GM21825 (cell line): ENCODE measurements at regions not wholly inside any gene's neighbourhood (a gene's known extent, or its start where the extent isn't known, plus 50 kb on each side); places are given as distances from the start of the nearest gene placed in this dataset.
"Not testable (repeated sequence)": the region's sequence is repeated elsewhere in the genome, so short reads cannot be mapped to it uniquely, and the experiment has no call there.

Experiments
- ATAC-seq: cut with Tn5 transposase; IDR thresholded peaks from one replicate; pipeline ENCODE4 v1.9.1; 2021; ENCODE audit warnings: mild to moderate bottlenecking, moderate library complexity; ENCODE audit not compliant: unreplicated experiment

GRCh38 chr5:133859073-133859472, 109.4 kb downstream of the C5orf15 start:
- ATAC-seq = no peak

DNA sequence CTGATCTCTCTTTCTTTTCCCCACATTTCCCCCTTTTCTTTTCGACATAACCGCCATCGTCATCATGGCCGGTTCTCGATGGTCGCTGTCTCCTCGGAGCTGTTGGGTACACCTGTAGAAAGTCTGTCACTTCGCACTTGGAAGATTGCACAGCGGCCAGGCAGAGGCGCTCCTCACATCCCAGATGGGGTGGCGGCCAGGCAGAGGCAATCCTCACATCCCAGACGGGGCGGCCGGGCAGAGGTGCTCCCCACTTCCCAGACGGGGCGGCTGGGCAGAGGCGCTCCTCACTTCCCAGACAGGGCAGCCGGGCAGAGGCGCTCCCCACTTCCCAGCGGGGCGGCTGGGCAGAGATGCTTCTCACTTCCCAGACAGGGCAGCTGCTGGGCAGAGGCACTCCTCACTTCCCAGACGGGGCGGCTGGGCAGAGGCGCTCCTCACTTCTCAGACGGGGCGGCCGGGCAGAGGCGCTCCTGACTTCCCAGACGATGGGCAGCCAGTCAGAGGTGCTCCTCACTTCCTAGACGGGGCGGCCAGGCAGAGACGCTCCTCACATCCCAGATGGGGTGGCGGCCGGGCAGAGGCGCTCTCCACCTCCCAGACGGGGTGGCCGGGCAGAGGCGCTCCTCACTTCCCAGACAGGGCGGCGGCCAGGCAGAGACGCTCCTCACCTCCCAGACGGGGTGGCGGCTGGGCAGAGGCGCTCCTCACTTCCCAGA, 110.7 kb downstream of the C5orf15 start:
- ATAC-seq = not testable (repeated sequence)

DNA sequence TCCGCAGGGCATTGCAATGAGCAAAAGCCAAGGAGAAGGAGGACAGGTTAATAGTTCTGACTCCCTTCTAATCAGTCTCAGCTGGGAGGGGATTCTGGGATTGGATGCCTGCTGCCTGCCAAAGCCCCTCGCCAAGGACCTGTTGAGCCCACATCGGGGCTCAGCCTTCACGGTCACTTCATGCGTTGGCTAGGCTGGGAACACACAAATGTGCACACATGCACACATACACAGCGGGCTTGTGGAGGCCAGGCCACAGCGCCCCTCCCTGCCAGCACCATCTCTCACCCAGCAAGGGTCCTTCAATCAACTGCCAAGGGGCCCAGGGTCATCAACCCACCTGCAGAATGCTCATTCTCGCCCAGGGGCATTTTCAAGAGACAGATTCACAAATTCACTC, 113.9 kb downstream of the C5orf15 start:
- ATAC-seq = no peak

DNA sequence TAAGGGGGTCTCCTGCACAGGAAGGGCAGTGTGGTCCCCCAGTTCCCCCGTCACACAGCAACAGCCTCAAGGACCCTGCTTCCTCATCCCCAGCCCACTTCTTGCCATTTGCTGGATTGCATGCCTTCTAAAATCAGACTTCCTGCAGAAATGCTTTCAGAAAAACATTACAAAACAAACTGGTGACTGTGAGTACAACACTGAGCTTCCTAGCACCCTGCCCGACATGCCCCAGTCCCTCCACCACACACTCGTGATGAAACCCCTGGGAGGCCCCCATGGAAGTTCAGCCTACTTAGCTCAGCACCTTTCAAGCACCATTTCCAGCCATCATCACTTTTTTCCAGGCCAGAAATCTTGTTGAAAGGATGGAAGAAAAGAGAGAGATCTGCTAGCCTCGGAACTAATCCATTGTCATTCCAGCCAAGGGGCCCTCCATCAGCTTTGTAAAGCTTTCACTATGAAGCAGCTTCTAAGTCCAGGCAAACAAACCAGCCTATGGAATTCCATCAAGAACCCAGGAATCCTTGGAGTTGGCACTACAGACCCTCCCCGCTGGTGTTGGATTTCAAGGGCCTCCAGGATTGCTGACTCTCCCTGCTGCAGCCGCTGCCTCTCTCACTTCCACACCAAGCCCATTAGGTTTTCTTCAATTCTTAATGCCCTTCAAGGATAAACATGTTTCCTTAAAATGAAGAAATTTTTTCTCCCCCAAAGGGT, 114.6 kb downstream of the C5orf15 start:
- no peak for ATAC-seq

DNA sequence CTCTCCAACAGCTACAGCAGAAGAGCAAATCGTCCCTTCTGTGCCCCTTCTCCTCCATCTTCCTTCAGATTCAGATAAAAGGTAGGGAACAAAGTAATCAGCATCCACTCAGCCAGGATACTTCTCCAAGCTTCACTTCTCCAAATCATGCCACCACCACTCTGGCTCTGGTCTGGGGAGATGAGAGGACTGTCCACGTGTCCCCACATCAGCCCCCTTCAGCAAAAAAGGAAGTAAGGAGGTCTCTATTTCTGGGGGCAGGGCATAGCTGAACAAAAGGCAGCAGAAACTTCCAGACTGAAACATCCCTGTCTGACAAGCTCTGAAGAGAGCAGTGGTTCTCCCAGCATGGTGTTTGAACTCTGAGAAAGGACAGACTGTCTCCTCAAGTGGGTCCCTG, 116.9 kb downstream of the C5orf15 start:
- no peak for ATAC-seq

- no peak for ATAC-seq
These were observed 117.6 kb downstream of the C5orf15 start for GRCh38 chr5:133850811-133851210.

GRCh38 chr5:133849116-133849515, 119.3 kb downstream of the C5orf15 start:
- ATAC-seq = no peak

DNA sequence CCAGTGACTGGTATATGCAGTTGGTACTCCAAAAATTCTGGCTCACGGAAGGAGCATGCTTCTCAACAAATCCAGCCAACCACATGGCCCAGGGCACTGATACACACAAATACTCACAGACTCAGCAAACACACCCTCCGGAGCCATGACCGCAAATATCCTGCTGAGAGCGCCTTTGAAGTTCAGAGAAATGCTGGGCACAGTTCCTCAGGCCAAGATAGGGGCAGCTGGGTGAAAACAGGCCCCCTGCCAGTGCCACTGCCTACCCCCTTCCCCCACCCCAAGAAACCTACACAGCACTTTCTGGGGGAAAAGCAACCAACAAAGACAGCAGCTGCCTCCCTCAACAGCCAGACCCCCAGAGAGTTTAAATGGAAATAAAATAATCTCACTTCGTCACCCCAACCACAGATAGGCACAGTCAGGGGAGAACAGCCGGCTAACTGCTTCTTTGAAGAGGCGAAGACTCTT, 120.0 kb downstream of the C5orf15 start:
- no peak for ATAC-seq

DNA sequence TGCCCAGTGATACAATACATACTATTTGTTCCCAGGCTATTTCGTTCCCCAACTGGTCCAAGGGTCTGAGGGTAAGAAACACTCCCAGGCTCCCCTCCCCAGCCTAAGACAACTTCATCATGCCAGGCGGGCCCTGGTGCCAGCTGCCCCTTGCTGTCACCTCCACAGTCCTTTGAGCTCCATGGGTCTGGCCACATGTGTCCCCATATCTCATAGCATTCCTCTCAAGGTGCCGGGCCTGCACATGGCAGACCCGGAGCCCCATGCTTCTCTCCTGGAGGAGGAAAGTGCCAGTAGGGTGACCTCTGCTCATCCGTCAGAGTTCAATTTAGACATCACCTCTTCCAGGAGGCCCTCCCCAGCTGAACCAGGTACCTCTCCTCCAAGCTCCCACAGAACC, 120.5 kb downstream of the C5orf15 start:
- ATAC-seq = no peak

GRCh38 chr5:133847301-133847700, 121.1 kb downstream of the C5orf15 start:
- ATAC-seq = no peak

GRCh38 chr5:133846478-133847226, 121.8 kb downstream of the C5orf15 start:
- no peak for ATAC-seq

DNA sequence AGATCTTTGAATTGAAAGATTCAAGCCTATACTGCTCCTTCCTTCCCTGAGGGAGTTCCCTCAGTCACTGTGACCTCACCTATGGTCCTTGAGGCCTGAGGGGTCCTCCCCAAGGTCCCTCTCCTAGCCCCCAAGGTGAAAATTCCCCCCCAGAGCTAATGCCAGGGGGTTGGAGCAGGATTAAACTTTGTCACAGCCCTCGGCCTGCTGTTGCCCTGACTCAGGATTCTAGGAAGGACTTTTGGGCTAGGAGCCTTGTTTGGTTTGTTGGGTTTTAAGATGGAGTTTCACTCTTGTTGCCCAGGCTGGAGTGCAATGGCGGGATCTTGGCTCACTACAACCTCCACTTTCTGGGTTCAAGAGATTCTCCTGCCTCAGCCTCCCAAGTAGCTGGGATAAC, 123.2 kb downstream of the C5orf15 start:
- ATAC-seq = no peak

DNA sequence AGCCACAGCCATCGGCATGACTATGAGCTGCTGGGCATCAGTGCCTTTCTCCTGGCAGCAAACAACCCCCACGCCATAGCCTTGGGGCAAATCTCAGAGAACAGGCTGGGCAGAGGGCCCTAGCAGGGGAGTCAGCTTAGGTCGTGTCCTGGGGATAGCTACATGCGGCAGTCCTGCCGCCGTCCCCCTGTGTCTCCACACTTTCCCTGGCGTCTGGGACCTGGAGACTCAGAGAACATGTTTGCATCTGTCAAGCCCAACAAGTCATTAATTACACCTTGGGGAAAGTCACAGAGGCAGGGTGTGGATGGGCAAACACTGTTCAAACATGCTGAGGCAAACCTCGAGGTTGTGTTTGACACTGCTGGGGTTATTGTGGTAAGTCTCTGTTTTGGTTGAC, 123.6 kb downstream of the C5orf15 start:
- ATAC-seq = no peak

GRCh38 chr5:133843911-133844310, 124.5 kb downstream of the C5orf15 start:
- ATAC-seq = no peak

GRCh38 chr5:133842846-133843611, 125.4 kb downstream of the C5orf15 start:
- no peak for ATAC-seq

DNA sequence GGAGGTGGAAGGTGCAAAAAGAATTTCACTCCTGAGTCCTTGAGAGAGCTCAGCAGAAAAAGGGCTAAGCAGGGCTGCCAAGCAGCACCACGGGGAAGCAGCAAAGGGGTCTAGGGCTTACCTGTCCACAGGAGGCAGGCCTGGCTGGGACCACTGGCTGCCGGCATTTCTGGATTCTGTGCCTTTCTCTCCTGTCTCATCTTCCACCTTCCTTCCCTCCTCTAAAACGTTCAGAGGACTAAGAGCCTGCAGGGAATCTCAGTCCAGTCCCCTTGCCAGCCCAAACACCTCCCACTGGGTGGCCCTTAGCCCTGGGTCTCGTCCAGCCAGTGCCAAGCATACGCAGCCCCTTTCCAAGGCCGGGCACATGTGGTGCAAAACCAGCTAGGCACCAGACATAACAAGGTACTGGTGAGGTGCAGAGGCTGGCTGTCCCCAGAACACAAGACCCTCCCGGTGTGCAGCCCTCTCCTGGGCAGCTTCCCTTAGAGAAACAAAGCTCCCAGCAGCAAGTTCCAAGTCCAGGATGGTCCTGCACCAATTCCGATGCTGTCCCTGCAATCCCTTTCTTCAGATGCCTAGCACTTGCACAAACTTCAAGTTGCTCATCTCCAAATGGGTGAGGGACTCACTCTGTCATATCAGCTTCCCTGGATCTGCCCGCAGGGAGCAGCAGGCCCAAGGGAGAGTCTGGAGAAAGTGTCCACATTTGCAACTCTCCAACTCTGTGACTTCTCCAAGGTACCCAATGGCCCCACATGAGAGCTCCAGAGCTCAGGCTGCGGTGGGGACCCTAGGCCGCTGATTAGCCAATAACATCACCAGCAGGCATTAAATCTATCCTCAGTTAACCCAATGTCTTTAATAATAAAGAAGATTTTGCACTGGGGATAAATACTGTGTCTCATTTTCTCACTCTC, 126.3 kb downstream of the C5orf15 start:
- ATAC-seq = no peak

- no peak for ATAC-seq
These were observed 128.3 kb downstream of the C5orf15 start for GRCh38 chr5:133840168-133840567.

DNA sequence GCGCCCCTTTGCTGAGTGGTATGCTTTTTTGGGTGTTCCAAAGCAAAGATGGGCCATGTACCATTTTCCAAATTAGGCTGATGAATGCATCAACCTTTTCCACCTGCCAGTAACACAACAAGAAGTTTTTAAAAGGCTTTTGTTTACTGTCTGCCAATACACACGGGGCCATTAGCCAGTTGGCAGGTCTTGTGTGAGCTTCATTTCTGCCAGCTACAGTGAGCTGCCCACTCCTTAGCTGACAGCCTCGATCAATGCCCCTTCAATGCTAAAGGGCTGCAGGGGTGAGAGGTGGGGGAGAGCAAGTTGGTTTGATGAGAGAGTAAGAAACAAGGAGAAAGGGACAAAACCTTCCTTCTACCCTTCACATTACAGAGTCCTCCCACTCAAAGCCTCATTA, 128.7 kb downstream of the C5orf15 start:
- ATAC-seq = no peak

GRCh38 chr5:133839090-133839489, 129.3 kb downstream of the C5orf15 start:
- ATAC-seq = no peak

DNA sequence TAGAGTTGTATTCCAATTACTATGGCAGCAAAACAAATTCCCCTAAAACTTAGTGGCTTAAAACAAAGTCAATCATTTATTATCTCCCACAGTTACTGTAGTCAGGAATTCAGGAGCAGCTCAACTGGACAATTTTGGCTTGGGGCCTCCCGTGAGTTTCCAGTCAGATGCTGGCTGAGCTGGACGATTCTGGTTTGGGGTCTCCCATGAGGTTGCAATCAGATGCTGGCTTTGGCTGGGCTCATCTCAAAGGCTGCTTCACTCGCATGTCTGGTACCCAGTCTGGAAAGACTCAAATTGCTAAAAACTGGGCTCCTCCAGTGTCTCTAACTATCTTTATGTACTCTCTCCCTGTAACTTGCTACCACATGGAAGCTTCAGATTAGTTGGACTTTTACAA, 130.1 kb downstream of the C5orf15 start:
- no peak for ATAC-seq
